ACC112 (cell line): ENCODE measurements at regions not wholly inside any gene's neighbourhood (a gene's known extent, or its start where the extent isn't known, plus 50 kb on each side); places are given as distances from the start of the nearest gene placed in this dataset.
A peak's percentile ranks its signal among the peaks of the same experiment; 100 is the strongest.
"Not testable (repeated sequence)": the region's sequence is repeated elsewhere in the genome, so short reads cannot be mapped to it uniquely, and the experiment has no call there.

Source experiments
- H2AFZ ChIP-seq: fragments of 200-600 bp; sonication (generic); one replicate; pipeline ENCODE4 v1.6.0; 2017; ENCODE audit warnings: antibody characterized with exemption, low read length; ENCODE audit not compliant: unreplicated experiment
- H3K27ac ChIP-seq: fragments of 200-600 bp; sonication (generic); 2 replicates; pipeline ENCODE4 v1.5.1; 2014; ENCODE audit warnings: low read depth, mild to moderate bottlenecking, antibody characterized with exemption, low read length, moderate library complexity
- H3K27me3 ChIP-seq: fragments of 200-600 bp; sonication (generic); 2 replicates; pipeline ENCODE4 v1.6.1; 2014; ENCODE audit warnings: mild to moderate bottlenecking, antibody characterized with exemption, low read length, moderate library complexity, mixed read lengths; ENCODE audit not compliant: insufficient read depth
- H3K36me3 ChIP-seq: fragments of 200-600 bp; sonication (generic); 2 replicates; pipeline ENCODE4 v1.6.1; 2016; ENCODE audit warnings: mild to moderate bottlenecking, antibody characterized with exemption, low read length, moderate library complexity, mixed read lengths; ENCODE audit not compliant: insufficient read depth
- H3K4me1 ChIP-seq: fragments of 200-600 bp; sonication (generic); one replicate; pipeline ENCODE4 v1.6.1; 2016; ENCODE audit warnings: low read length, mixed read lengths; ENCODE audit not compliant: insufficient read depth, unreplicated experiment, control insufficient read depth
- H3K4me3 ChIP-seq: fragments of 200-600 bp; sonication (generic); 2 replicates; pipeline ENCODE4 v1.5.1; 2014; ENCODE audit warnings: mild to moderate bottlenecking, low read depth, low read length
- H3K79me2 ChIP-seq: fragments of 200-600 bp; sonication (generic); one replicate; pipeline ENCODE4 v1.6.0; 2016; ENCODE audit warnings: low read length; ENCODE audit not compliant: control insufficient read depth, unreplicated experiment, insufficient read depth

DNA sequence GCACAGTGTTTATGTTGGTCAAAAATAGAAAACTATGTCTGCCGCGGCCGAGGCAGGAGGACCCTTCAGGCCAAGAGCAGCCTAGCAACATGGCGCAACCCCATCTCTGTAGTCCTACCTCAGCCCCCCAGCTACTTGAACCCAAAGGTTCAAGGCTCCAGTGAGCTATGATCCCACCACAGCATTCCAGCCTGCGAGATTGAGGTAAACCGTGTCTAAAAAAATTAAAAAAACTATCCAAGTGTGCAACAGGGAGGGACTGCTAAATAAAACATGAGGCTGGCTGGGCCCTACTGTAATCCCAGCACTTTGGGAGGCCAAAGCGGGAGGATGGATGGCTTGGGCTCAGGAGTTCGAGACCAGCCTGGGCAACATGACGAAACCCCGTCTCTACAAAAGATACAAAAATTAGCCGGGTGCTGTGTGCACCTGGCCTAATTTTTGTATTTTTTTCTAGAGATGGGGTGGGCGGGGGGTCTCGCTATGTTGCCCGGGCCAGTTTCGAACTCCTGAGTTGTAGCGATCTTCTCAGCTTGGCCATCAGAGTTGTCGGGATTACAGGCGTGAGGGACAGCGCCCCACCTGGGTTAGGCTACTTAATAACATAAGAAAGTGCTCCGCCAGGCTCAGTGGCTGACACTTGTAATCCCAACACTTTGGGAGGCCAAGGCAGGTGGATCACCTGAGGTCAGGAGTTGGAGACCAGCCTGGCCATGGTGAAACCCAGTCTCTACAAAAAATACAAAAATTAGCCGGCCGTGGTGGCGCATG lies 309.4 kb downstream of the ZNF37A start:
- H3K27me3 ChIP-seq, H2AFZ ChIP-seq, H3K36me3 ChIP-seq, H3K79me2 ChIP-seq, H3K4me1 ChIP-seq: not testable (repeated sequence)
- Histone ChIP-seq H3K4me3 (peak overlapping the region; percentile 78), H3K27ac (peak overlapping the region; percentile 90)

DNA sequence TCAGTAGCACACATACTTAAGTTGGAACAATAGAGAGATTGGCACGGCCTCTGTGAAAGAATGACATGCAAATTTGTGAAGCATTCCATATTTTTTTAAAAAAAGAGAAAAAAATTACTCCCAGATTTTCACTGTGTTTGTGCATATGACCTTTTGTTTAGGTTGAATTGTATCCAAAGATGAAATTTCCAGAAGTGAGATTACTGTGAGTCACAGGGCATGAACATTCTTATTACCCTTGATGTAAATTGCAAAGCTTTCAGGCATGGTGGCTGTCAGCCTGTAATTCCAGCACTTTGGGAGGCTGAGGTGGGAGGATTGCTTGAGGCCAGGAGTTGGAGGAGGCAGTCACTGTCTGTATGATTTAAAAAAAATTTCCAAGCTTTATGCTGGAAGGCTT lies 329.5 kb downstream of the ZNF37A start:
- not testable (repeated sequence) for H3K27me3 ChIP-seq, H3K27ac ChIP-seq, H2AFZ ChIP-seq, H3K4me3 ChIP-seq, H3K36me3 ChIP-seq, H3K4me1 ChIP-seq, H3K79me2 ChIP-seq

DNA sequence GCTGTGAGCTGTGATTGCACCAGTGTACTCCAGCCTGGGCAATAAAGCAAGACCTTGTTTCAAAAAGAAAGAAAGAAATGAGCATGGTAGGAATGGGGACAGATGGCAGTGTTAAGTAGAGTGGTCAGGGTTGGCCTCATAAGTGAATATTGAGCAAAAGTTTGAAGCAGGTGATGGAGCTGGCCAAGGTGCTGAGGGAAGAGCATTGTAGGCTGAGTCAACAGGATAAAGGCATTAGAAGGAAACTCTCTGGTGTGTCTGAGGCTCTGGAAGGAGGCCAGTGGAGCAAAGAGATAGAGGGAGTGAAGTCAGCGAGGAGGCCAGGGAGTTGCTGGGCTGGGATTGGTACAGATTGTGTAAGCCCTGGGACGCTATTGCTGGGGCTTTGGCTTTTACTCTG lies 336.1 kb downstream of the ZNF37A start:
- H2AFZ ChIP-seq, H3K79me2 ChIP-seq, H3K36me3 ChIP-seq, H3K27me3 ChIP-seq, H3K27ac ChIP-seq, H3K4me3 ChIP-seq, H3K4me1 ChIP-seq: not testable (repeated sequence)

GRCh38 chr10:38437359-38437758 lies 343.2 kb downstream of the ZNF37A start:
- H3K4me1 ChIP-seq, H3K79me2 ChIP-seq, H3K27ac ChIP-seq, H3K27me3 ChIP-seq, H3K4me3 ChIP-seq, H3K36me3 ChIP-seq, H2AFZ ChIP-seq: not testable (repeated sequence)

- H3K27me3 ChIP-seq, H3K27ac ChIP-seq, H3K36me3 ChIP-seq, H2AFZ ChIP-seq, H3K79me2 ChIP-seq, H3K4me3 ChIP-seq, H3K4me1 ChIP-seq: not testable (repeated sequence)
These were observed 354.6 kb downstream of the ZNF37A start for GRCh38 chr10:38448614-38449355.

GRCh38 chr10:38449618-38450017 lies 355.5 kb downstream of the ZNF37A start:
- not testable (repeated sequence) for H3K79me2 ChIP-seq, H3K36me3 ChIP-seq, H3K4me3 ChIP-seq, H3K27ac ChIP-seq, H3K4me1 ChIP-seq, H2AFZ ChIP-seq, H3K27me3 ChIP-seq

DNA sequence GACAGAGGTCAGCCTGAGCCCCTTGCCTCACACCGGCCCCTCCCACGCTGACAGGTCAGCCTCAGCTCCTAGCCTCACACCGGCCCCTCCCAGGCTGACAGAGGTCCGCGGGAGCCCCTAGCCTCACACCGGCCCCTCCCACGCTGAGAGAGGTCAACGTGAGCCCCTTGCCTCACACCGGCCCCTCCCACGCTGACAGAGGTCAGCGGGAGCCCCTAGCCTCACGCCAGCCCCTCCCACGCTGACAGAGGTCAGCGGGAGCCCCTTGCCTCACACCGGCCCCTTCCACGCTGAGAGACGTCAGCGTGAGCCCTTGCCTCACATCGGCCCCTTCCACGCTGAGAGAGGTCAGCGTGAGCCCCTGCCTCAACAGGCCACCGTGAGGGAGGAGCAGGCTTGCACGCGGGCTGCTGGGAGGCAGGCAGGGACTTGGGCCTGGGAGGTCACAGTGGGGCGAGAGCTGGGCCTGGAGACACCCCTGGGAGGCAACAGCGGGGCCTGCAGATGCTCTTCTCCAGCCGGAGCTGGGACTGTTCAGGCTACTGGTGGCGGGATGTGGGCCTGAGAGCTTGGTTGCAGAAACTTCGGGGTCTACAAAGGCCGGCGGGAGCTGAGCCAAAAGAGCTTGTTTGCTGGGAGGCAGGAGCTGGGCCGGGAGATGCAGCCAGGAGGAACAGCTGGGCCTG lies 356.4 kb downstream of the ZNF37A start:
- not testable (repeated sequence) for H3K4me1 ChIP-seq, H3K79me2 ChIP-seq, H3K4me3 ChIP-seq, H3K27ac ChIP-seq, H3K36me3 ChIP-seq, H3K27me3 ChIP-seq, H2AFZ ChIP-seq

DNA sequence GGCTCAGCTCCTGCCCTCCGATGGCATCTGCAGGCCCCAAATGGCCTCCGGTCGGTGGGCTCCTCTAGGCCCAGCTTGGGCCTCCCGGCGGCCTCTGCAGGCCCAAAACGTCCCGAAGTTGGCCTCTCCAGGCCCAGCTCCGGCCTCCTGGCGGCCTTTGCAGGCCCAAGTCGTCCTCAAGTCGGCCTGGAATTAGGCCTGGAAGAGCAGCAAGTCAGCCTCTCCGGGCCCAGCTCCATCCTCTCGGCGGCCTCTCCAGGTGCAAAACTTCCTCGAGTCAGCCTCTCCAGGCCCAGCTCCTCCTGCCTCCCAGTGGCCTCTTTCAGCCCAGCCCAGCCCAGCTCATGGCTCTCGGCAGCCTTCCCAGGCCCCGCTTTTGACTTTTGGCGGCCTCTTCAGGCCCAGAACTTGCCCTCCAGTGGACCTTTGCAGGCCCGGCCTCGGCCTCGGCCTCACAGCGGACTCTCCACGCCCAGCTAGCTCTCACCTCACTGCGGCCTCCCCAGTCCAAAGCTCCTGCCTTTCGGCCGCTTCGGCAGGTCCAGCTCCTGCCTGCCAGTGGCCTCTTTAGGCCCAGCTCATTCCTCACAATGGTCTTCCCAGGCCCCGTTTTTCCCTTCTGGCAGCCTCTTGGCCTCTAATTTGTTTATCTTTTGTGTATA lies 357.3 kb downstream of the ZNF37A start:
- H3K27ac ChIP-seq, H3K27me3 ChIP-seq, H3K4me1 ChIP-seq, H3K79me2 ChIP-seq, H3K4me3 ChIP-seq, H2AFZ ChIP-seq, H3K36me3 ChIP-seq: not testable (repeated sequence)
